Neural cell (in vitro differentiated cells): ENCODE measurements at regions not wholly inside any gene's neighbourhood (a gene's known extent, or its start where the extent isn't known, plus 50 kb on each side); places are given as distances from the start of the nearest gene placed in this dataset.

Source experiments
- H2AFZ ChIP-seq: fragments of 200-600, 300-800 bp; sonication (generic), shearing (Covaris generic); 2 replicates; pipeline ENCODE4 v1.6.0; 2014; ENCODE audit warnings: low read depth, mild to moderate bottlenecking, antibody characterized with exemption, low read length, moderate library complexity
- H3F3A ChIP-seq: fragments of 200-600 bp; shearing (Covaris generic); 2 replicates; pipeline ENCODE4 v1.6.1; 2016; ENCODE audit warnings: mild to moderate bottlenecking, moderate library complexity, mixed read lengths, antibody characterized with exemption, low read length; ENCODE audit not compliant: insufficient read depth, poor library complexity, severe bottlenecking
- H3K27ac ChIP-seq: fragments of 200-600, 300-800 bp; sonication (generic), shearing (Covaris generic); 2 replicates; pipeline ENCODE4 v1.5.1; 2014; ENCODE audit warnings: mild to moderate bottlenecking, low read length, moderate library complexity
- H3K27me3 ChIP-seq: fragments of 300-800, 200-600 bp; sonication (generic), shearing (Covaris generic); 2 replicates; pipeline ENCODE4 v1.6.0; 2014; ENCODE audit warnings: mild to moderate bottlenecking, low read depth, low read length, moderate library complexity; ENCODE audit not compliant: insufficient read depth
- H3K36me3 ChIP-seq: fragments of 300-800, 200-600 bp; sonication (generic), shearing (Covaris generic); 2 replicates; pipeline ENCODE4 v1.5.1; 2014; ENCODE audit warnings: mild to moderate bottlenecking, antibody characterized with exemption, low read length, moderate library complexity; ENCODE audit not compliant: insufficient read depth
- H3K4me2 ChIP-seq: fragments of 300-800, 200-600 bp; sonication (generic), shearing (Covaris generic); 2 replicates; pipeline ENCODE4 v1.6.0; 2014; ENCODE audit warnings: mild to moderate bottlenecking, low read length
- H3K4me3 ChIP-seq: fragments of 300-800, 200-600 bp; sonication (generic), shearing (Covaris generic); 2 replicates; pipeline ENCODE4 v1.5.1; 2014; ENCODE audit warnings: mild to moderate bottlenecking, low read length, moderate library complexity
- H3K79me2 ChIP-seq: fragments of 200-600 bp; shearing (Covaris generic); replicated peaks from 2 replicates; pipeline ENCODE4 v1.6.0; 2014; ENCODE audit warnings: mild to moderate bottlenecking, low read length, moderate library complexity; ENCODE audit not compliant: insufficient read depth
- H3K9ac ChIP-seq: fragments of 300-800, 200-600 bp; sonication (generic), shearing (Covaris generic); 2 replicates; pipeline ENCODE4 v1.6.1; 2016; ENCODE audit warnings: mild to moderate bottlenecking, low read length, mixed read lengths
- H3K9me2 ChIP-seq: fragments of 200-600 bp; shearing (Covaris generic); 2 replicates; pipeline ENCODE4 v1.6.1; 2016; ENCODE audit warnings: mild to moderate bottlenecking, low read length, mixed read lengths; ENCODE audit not compliant: insufficient read depth
- H3K9me3 ChIP-seq: fragments of 200-600, 300-800 bp; sonication (generic), shearing (Covaris generic); 2 replicates; pipeline ENCODE4 v1.6.1; 2016; ENCODE audit warnings: mild to moderate bottlenecking, mixed run types, low read length, moderate library complexity, mixed read lengths
- H4K20me1 ChIP-seq: fragments of 200-600 bp; shearing (Covaris generic); 2 replicates; pipeline ENCODE4 v1.6.1; 2016; ENCODE audit warnings: mild to moderate bottlenecking, mixed run types; ENCODE audit not compliant: insufficient read depth
- CTCF ChIP-seq: fragments of 450-650 bp; IDR thresholded peaks from 2 replicates; pipeline ENCODE4 v1.5.1; 2014; ENCODE audit warnings: antibody characterized with exemption, mild to moderate bottlenecking, moderate library complexity; ENCODE audit not compliant: poor library complexity, severe bottlenecking
- EP300 ChIP-seq: fragments of 450-650 bp; conservative IDR thresholded peaks from 2 replicates; pipeline ENCODE4 v1.6.1; 2014; ENCODE audit warnings: antibody characterized with exemption, mild to moderate bottlenecking, moderate library complexity; ENCODE audit not compliant: poor library complexity, severe bottlenecking
- EZH2 ChIP-seq: fragments of 200-600, 300-800 bp; shearing (Covaris generic), sonication (generic); IDR thresholded peaks from 2 replicates; pipeline ENCODE4 v1.6.1; 2014; ENCODE audit warnings: antibody characterized with exemption, low read length, borderline replicate concordance, mild to moderate bottlenecking; ENCODE audit not compliant: insufficient read depth, poor library complexity, severe bottlenecking
- MXI1 ChIP-seq: fragments of 450-650 bp; conservative IDR thresholded peaks from 2 replicates; pipeline ENCODE4 v1.6.1; 2014; ENCODE audit warnings: antibody characterized with exemption, mild to moderate bottlenecking; ENCODE audit not compliant: poor library complexity, severe bottlenecking
- POLR2AphosphoS5 ChIP-seq: IDR thresholded peaks from 2 replicates; pipeline ENCODE4 v1.6.1; 2012
- RAD21 ChIP-seq: fragments of 450-650 bp; conservative IDR thresholded peaks from 2 replicates; pipeline ENCODE4 v1.6.1; 2014; ENCODE audit warnings: antibody characterized with exemption, mild to moderate bottlenecking, moderate library complexity
- SMC3 ChIP-seq: fragments of 450-650 bp; conservative IDR thresholded peaks from 2 replicates; pipeline ENCODE4 v1.6.1; 2014; ENCODE audit warnings: antibody characterized with exemption, mild to moderate bottlenecking, moderate library complexity; ENCODE audit not compliant: poor library complexity
- TAF1 ChIP-seq: IDR thresholded peaks from 2 replicates; pipeline ENCODE4 v1.6.1; 2012; ENCODE audit warnings: low read depth
- TF ChIP-seq, protein P1 (sequence below): IDR thresholded peaks from 2 replicates; pipeline ENCODE4 v1.6.1; 2012; ENCODE audit warnings: borderline replicate concordance

DNA sequence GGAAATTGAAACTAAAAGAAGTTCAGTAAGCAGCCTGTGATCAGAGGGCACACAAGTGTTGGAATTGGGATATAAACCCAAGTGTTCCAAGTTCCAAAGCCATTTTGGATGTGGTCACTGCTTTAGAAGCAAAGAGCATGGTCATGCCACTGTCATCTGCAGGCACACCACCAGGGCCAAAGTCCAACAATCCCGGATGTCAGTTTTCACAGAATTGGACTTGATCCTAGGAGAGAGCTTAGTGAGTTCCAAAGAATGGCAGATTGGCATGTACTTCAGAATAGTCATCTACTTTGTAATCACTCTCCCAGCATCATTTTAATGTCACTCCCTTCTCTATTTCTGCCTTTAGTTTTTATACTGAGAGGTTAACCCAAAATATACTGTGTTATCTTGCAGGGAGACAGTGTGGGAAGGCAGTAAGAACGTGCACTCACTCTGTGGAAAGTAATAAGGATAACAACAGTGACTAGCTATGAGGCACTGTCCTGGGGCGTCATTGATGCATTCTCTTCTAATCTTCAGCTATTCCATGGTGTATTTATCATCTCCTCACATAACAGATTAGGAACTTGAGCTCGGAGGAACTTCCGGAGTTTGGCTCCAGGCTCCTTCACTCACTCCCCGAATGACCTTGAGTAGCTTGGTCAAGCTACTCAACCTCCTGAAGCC, 388.0 kb downstream of the ACTL7B start:
- no peak overlapping the region for H3K27ac ChIP-seq
- H3K79me2 ChIP-seq: no peaks in the 10 kb centered on the region
- no peaks in the 10 kb centered on the region for H3K9me3 ChIP-seq
- H3K9ac ChIP-seq: no peak overlapping the region
- no peak overlapping the region for H3K4me3 ChIP-seq
- no peak overlapping the region for H3K4me2 ChIP-seq
- H2AFZ ChIP-seq: no peak overlapping the region
- TF ChIP-seq MXI1 (no peak), SMC3 (no peak), EZH2 (no peak), TAF1 (no peak), EP300 (no peak), RAD21 (no peak), POLR2AphosphoS5 (no peak), CTCF (no peak)
- TF ChIP-seq, protein P1, sequence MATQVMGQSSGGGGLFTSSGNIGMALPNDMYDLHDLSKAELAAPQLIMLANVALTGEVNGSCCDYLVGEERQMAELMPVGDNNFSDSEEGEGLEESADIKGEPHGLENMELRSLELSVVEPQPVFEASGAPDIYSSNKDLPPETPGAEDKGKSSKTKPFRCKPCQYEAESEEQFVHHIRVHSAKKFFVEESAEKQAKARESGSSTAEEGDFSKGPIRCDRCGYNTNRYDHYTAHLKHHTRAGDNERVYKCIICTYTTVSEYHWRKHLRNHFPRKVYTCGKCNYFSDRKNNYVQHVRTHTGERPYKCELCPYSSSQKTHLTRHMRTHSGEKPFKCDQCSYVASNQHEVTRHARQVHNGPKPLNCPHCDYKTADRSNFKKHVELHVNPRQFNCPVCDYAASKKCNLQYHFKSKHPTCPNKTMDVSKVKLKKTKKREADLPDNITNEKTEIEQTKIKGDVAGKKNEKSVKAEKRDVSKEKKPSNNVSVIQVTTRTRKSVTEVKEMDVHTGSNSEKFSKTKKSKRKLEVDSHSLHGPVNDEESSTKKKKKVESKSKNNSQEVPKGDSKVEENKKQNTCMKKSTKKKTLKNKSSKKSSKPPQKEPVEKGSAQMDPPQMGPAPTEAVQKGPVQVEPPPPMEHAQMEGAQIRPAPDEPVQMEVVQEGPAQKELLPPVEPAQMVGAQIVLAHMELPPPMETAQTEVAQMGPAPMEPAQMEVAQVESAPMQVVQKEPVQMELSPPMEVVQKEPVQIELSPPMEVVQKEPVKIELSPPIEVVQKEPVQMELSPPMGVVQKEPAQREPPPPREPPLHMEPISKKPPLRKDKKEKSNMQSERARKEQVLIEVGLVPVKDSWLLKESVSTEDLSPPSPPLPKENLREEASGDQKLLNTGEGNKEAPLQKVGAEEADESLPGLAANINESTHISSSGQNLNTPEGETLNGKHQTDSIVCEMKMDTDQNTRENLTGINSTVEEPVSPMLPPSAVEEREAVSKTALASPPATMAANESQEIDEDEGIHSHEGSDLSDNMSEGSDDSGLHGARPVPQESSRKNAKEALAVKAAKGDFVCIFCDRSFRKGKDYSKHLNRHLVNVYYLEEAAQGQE: no peak
- no peaks in the 10 kb centered on the region for H3F3A ChIP-seq
- no peaks in the 10 kb centered on the region for H3K27me3 ChIP-seq
- H4K20me1 ChIP-seq: no peaks in the 10 kb centered on the region
- no peaks in the 10 kb centered on the region for H3K9me2 ChIP-seq
- H3K36me3 ChIP-seq: no peaks in the 10 kb centered on the region

GRCh38 chr9:108467161-108467560, 388.6 kb downstream of the ACTL7B start:
- no peaks in the 10 kb centered on the region for H3K9me3 ChIP-seq
- H2AFZ ChIP-seq: no peak overlapping the region
- no peaks in the 10 kb centered on the region for H3K27me3 ChIP-seq
- H3K4me3 ChIP-seq: no peak overlapping the region
- H3F3A ChIP-seq: no peaks in the 10 kb centered on the region
- no peaks in the 10 kb centered on the region for H4K20me1 ChIP-seq
- no peak overlapping the region for H3K9ac ChIP-seq
- TF ChIP-seq EP300: no peak
- TF ChIP-seq, protein P1: no peak
- TF ChIP-seq TAF1: no peak
- H3K4me2 ChIP-seq: no peak overlapping the region
- no peaks in the 10 kb centered on the region for H3K79me2 ChIP-seq
- H3K9me2 ChIP-seq: no peaks in the 10 kb centered on the region
- H3K27ac ChIP-seq: no peak overlapping the region
- H3K36me3 ChIP-seq: no peaks in the 10 kb centered on the region
